Suprapubic skin (tissue), 4 donors: ENCODE measurements at regions not wholly inside any gene's neighbourhood (a gene's known extent, or its start where the extent isn't known, plus 50 kb on each side); places are given as distances from the start of the nearest gene placed in this dataset.

ENCODE experiments used
- EP300 ChIP-seq: sonication (generic); formaldehyde crosslinking; IDR thresholded peaks from one replicate; pipeline ENCODE4 v1.6.1; 2017; ENCODE audit warnings: antibody characterized with exemption
- POLR2A ChIP-seq, 2 donors: fragments of 450-650 bp; IDR thresholded peaks; one replicate each; pipeline ENCODE4 v1.6.1; 2017; ENCODE audit warnings: antibody characterized with exemption in 2 of 2, mild to moderate bottlenecking in 2 of 2, moderate library complexity in 2 of 2
- POLR2AphosphoS5 ChIP-seq, 3 donors: sonication (generic); formaldehyde crosslinking; IDR thresholded peaks; one replicate each; pipeline ENCODE4 v1.6.1; 2017; ENCODE audit warnings: antibody characterized with exemption in 3 of 3
- TF ChIP-seq, protein P1 (sequence below), 2 donors: fragments of 200-600 bp in 1 of 2; fragments of 450-650 bp in 1 of 2; sonication (generic) in 1 of 2; IDR thresholded peaks; one replicate each; pipeline ENCODE4 v1.5.1; 2016 to 2019; ENCODE audit warnings: antibody characterized with exemption in 2 of 2, mild to moderate bottlenecking in 1 of 2, moderate library complexity in 1 of 2

DNA sequence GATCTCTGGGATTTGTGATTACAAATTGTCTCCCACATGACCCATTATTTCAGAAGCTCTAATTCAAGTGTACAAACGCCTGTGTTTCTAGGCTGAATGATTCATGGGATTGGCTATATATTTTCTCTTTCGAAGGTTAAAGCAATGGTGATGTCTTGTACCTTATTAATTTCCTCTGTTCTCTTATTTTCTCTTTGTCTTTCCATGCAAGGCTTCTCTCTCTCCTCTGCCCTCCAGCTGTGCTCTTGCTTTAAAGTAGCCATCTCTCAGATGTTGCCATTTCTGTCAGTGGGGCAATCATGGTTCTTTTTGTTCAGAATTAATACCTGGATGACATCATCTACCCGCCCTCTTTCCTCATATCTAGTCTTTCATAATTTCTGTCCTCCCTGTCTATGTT is 184.3 kb upstream of the ATP10B start:
- TF ChIP-seq, protein P1, sequence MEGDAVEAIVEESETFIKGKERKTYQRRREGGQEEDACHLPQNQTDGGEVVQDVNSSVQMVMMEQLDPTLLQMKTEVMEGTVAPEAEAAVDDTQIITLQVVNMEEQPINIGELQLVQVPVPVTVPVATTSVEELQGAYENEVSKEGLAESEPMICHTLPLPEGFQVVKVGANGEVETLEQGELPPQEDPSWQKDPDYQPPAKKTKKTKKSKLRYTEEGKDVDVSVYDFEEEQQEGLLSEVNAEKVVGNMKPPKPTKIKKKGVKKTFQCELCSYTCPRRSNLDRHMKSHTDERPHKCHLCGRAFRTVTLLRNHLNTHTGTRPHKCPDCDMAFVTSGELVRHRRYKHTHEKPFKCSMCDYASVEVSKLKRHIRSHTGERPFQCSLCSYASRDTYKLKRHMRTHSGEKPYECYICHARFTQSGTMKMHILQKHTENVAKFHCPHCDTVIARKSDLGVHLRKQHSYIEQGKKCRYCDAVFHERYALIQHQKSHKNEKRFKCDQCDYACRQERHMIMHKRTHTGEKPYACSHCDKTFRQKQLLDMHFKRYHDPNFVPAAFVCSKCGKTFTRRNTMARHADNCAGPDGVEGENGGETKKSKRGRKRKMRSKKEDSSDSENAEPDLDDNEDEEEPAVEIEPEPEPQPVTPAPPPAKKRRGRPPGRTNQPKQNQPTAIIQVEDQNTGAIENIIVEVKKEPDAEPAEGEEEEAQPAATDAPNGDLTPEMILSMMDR (IDR thresholded peaks at IDR 0.05): no peak
- TF ChIP-seq POLR2A (IDR thresholded peaks at IDR 0.05): no peak
- no peak for TF ChIP-seq EP300
- TF ChIP-seq POLR2AphosphoS5 (IDR thresholded peaks at IDR 0.05): no peak
